ENCODE measurements at regions not wholly inside any gene's neighbourhood (a gene's known extent, or its start where the extent isn't known, plus 50 kb on each side); places are given as distances from the start of the nearest gene placed in this dataset.

DNA sequence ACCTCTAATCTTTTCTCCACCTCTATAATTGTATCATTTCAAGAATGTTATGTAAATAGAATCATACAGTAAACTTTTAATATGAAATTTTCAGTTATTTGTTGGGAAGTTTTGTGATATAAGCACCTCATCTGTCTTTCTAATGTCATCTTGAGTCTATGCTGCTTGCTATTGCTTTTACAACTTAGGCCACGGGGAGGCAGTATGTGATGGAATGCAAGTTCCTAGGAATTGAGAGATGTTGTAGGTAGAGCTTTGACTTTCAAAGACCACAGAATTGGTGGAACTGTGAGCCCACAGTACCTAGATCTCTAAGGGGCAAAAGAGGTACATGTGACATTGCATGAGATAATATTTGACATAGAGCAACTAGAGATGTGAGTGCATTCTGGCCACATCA, 328.3 kb downstream of the MFSD1 start:
- peak; percentile 28 for DNase-seq

- DNase-seq: no peak
Observed at GRCh38 chr3:159131376-159131775, 329.5 kb downstream of the MFSD1 start.

GRCh38 chr3:159137949-159138348, 336.1 kb downstream of the MFSD1 start:
- DNase-seq: no peak

- DNase-seq: no peak
Observed at GRCh38 chr3:159139326-159139725, 337.5 kb downstream of the MFSD1 start.

DNA sequence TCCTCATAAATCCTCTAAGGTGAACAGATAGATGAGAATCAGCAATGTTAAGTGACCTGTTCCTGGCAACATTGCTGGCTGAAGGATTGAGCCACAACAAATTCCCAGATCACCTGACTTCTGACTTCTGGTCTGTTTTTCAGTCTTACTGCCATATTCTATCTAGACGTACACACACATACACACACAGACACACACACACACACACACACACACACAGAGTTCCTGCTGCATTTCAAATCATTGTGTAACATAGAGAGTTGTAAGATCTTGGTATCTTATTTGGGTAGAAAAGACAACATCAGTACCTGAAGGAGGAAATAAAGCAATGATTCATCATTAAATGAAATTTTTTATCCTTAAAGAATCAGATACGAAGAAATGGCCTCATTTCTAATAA, 342.6 kb downstream of the MFSD1 start:
- DNase-seq: no peak

GRCh38 chr3:159144891-159145290, 343.0 kb downstream of the MFSD1 start:
- no peak for DNase-seq

- DNase-seq: no peak
Observed at GRCh38 chr3:159146392-159146791, 344.5 kb downstream of the MFSD1 start.

DNA sequence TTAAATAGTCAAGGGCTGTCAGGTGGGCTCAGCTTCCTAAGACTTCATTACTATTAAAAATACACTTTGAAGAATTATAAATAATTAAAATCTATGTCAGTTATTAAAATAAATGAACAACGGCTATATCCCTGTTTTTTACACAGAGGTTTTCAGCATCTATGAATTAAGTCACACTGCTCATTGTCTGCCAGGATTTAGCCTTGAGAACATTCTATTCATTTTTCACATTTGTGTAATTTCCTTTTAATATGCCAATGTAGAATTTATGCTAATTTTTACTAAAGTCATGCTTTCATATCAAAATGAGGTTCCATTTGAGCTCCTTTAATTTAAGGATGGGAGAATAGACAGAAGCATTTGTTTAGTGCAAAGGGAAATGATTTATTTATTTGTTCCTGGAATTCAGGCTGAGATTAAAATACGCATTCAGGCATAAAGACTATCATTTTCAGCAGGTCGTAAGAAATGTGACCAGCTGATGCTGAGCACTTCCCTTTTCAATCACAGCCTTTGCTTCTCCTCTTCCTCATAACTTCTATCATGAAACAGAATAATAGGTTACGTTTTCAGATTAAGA, 345.1 kb downstream of the MFSD1 start:
- peak; percentile 46 for DNase-seq

DNA sequence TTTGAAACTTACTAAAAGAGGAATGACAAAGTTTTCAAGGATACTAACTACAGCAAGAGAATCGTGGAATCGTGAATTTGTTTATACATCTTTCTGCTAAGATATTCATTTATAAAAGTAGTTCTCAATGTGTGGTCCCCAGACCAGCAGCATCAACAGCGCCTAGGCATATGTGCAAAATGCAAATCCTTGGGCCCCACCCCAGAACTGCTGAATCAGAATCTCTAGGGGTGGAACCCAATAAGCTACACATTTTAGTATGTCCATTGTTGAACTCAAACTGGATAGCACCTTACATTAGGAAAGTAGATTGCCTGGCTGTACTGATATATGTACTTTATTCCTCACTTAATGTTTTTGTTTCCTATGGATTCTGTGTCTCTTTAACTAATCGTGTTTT, 346.0 kb downstream of the MFSD1 start:
- DNase-seq: no peak

GRCh38 chr3:159148466-159148865, 346.6 kb downstream of the MFSD1 start:
- DNase-seq: no peak

DNA sequence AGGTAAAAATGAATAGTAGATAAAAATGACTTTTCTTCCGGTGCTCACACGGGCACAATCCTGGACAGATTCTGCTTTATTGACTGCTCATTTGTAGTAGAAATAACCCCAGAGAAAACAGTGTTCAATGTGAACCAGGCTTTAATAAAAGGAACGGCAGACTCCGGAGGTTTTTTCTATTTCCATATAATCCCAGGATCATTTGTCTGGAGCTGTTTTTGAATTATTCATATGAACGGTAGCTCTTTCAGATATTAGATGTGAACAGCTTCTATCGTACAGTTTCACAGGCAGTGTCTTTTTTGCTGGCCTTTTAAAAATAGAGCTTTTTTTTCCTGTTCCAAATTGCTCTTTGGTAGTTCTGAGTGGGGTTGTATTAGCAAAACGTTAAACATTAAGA, 347.3 kb downstream of the MFSD1 start:
- DNase-seq: no peak

- no peak for DNase-seq
Observed at GRCh38 chr3:159149633-159150032, 347.8 kb downstream of the MFSD1 start.

- no peak for DNase-seq
Observed at GRCh38 chr3:159150180-159150579, 348.3 kb downstream of the MFSD1 start.

- DNase-seq: no peak
Observed at GRCh38 chr3:159151130-159151529, 349.3 kb downstream of the MFSD1 start.

GRCh38 chr3:159157275-159157674, 355.4 kb downstream of the MFSD1 start:
- DNase-seq: no peak

GRCh38 chr3:159158213-159158612, 356.4 kb downstream of the MFSD1 start:
- peak; percentile 96 for DNase-seq

DNA sequence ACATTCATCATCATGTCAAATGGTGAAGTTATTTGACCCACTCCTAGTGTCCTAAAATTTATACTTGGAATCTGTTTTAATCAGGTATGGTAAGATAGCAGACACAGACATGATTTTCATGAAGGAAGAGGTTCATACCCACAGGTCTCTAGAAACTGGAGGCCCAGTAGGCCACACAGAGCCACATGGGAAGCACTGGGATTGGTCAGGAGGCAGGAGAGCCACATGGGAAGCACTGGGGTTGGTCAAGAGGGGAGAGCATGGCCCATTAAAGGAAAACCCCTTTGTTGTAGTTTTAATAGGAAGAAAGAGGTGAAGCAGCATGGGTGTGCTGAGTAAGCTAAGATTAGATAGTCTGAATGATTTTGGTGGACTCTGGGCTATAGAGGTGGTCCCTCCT, 356.9 kb downstream of the MFSD1 start:
- DNase-seq: no peak

GRCh38 chr3:159159546-159159945, 357.7 kb downstream of the MFSD1 start:
- DNase-seq: no peak

DNA sequence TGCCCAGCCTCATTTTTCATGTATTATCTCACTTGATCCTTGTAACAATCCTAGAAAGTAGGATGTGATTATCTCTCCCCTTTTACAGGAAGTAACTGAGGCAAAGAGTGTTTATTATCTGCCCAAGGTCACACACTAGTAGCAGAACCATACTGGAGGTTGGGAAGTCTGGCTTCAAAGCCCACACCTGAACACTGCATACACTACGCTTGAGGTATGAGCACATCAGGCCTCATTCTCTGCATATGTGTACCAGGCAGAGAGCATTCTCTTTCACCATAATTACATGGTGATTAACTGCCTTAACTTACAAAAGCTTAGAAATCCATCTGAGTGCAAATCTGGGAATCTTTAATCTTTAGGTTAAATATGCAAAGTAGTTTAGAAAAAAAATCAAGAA, 361.8 kb downstream of the MFSD1 start:
- no peak for DNase-seq

DNA sequence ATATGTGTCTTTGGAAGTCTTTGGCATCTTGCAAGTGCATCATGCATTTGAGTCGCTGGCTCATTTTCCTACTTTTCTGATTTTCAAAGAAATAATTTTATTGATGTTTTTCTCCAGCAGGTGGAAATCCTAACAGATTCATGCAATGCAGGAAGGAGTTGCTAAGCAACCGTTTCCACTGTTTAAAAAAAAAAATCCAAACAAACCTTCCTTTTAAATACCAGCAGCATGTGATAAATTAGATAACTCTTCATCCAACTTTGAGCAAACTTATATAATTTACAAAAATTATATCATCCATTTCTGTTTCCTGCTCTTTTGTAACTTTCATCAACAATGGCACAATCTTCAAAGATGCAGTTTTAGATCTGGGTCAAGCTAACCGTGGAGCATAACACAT, 364.1 kb downstream of the MFSD1 start:
- DNase-seq: peak; percentile 88

DNA sequence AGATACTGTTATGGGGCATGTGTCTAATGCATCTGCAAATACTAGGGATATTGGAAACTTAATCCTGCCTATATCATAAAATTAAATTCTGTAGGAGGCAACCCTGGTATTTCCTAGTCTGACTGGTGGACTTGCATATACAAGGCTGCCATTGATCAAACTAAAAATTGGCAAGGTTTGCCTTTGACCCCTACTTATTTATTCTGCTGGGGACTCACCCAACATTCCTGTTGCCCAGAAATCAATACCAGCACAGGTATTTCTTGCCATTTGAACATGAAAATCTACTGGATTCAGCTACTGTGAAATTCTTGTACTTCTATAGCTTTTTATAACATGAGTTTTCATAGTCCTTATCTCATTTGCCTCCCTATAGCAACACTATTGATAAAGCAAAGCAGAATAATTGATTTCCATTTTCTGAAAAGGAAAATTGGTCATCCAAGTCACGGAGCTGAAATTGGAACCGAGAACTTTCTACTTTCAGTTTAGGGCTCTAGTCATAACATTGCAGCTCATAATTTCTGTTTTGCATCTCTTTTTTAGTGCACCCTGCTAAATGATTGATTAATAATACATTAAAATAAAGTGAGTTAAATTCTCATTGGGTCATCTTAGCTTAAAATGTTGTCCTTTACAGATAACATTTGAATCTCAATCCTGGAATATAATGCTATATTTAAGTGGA, 365.2 kb downstream of the MFSD1 start:
- DNase-seq: no peak

DNA sequence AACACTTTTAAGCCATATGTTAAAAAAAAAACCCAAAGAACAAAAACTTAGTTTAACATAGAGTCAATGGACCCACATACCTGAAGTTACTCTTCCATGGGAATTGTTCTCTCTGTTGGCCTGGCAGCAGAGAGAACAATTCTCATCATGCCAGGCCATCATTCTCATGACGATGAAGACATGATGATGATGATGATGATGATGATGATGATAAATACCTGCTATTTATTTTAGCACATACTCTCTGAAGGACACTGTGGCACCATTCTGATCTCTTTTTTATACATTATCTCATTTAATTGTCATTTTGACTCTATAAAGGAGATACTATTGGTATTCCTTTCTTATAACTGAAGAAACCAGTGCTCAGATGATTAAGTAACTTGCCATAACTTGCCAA, 366.9 kb downstream of the MFSD1 start:
- DNase-seq: no peak

DNA sequence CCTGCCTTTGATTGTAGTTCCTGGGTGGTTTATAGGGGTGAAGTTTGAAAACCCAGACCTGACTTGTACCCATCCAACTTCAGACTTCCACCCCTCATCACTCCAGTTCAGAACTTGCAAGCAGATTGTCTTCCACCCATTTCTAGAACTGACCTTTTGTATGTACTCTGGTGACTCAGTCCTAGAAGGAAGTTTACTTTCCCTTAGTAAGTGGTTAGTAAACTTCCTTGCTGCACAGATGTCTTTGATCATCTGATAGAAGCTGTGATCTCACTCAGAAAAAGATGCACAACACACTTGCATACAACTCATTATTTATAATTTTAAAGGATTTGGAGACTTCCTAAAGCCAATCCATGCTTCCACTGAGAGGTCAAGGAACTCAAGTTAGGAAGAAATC, 368.0 kb downstream of the MFSD1 start:
- peak; percentile 92 for DNase-seq

DNA sequence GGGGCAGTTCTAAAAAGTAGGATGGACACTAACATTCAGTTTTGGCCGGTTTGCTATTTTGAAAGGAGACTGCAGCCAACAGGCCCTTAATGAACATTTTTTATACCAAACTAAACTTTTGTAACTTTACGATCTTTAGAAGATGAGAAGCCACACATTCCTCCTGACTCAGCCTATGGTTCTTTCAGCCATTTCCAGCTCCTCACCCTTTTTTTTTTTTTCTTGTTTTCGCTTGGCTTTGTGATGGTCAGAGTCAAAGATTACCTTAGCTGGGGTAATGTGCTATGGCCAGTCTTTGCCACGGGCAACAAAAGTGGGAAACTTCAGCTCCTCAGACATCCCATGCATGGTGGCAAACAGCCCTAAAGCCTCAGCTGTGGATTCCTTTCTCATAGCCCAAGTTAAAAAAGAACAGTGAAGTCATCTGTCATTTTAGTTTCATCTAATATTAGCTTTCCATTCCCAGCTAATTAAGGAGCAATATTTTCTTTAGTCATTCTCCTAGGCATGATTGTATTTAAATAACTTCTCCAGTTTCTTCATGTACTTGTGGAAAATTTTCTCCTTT, 368.7 kb downstream of the MFSD1 start:
- DNase-seq: peak; percentile 25

GRCh38 chr3:159171333-159171732, 369.5 kb downstream of the MFSD1 start:
- no peak for DNase-seq

Measured in dermis blood vessel endothelial cell (primary cell).